ENCODE measurements at regions not wholly inside any gene's neighbourhood (a gene's known extent, or its start where the extent isn't known, plus 50 kb on each side); places are given as distances from the start of the nearest gene placed in this dataset.

DNA sequence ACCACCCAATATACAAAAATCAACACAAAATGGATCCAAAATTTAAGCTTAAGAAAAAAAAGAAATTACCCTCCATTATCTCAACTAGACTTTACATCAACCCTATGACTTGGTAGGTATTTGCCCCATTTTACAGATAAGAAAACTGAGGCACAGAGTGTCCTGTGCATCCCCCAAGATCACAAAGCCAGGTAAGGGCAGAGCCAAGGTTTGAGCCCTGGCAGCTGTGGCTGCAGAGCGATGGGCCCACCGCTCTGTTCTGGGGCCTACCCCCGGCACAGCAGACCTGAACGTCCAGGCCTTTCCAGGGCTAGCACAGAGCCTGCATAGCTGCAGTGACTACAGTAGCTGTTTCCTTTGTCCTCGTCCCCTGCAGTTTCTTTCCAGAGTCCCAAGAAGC lies 417.6 kb downstream of the SOX9 start:
- DNase-seq (ENCODE audit: low read depth, low spot score) = no peak
- Histone ChIP-seq H3K27ac (ENCODE audit: low read depth, low read length) (no peak overlapping the region), H3K9me3 (ENCODE audit: control insufficient read depth, insufficient read depth, low read length) (peaks cover 8% of the 10 kb centered on the region), H3K4me3 (ENCODE audit: low read depth, low read length) (no peak overlapping the region), H3K27me3 (ENCODE audit: control insufficient read depth, insufficient read depth, low read length) (no peaks in the 10 kb centered on the region)
- ChIA-PET CTCF (interaction anchor here (0.6 to 3.1 kb wide), 9 partner anchors 18 to 1772 kb away, joined by 3 to 42 read pairs (median 4); partner anchors contain the start of gene SOX9), POLR2A (no interaction called here)
- TF ChIP-seq, protein P1, sequence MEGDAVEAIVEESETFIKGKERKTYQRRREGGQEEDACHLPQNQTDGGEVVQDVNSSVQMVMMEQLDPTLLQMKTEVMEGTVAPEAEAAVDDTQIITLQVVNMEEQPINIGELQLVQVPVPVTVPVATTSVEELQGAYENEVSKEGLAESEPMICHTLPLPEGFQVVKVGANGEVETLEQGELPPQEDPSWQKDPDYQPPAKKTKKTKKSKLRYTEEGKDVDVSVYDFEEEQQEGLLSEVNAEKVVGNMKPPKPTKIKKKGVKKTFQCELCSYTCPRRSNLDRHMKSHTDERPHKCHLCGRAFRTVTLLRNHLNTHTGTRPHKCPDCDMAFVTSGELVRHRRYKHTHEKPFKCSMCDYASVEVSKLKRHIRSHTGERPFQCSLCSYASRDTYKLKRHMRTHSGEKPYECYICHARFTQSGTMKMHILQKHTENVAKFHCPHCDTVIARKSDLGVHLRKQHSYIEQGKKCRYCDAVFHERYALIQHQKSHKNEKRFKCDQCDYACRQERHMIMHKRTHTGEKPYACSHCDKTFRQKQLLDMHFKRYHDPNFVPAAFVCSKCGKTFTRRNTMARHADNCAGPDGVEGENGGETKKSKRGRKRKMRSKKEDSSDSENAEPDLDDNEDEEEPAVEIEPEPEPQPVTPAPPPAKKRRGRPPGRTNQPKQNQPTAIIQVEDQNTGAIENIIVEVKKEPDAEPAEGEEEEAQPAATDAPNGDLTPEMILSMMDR (IDR thresholded peaks at IDR 0.05; ENCODE audit: low read depth, low read length) = no peak

DNA sequence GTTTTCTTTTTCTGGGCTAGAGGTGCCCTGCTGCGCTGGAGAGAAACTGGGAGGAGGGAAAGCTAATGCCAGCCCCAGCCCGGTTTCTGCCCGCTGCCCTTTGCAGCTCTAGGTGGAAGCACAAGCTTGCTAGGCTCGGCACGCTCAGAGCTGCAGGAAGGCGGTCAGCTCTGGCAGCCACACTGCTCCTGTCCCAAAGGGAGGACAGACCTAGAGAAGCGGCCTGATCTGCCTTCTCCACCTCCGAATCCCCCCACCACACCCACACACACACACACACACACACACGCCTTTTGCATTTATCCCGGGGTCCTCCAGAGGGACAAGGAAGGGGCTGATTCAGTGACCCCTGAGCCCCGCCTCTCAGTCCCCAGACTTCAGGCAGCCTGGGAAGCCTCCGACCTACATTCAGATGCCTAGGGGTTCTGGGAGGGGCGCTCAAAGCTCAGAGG lies 418.1 kb downstream of the SOX9 start:
- H3K27ac ChIP-seq (ENCODE audit: low read depth, low read length) = no peak overlapping the region
- TF ChIP-seq, protein P1 (IDR thresholded peaks at IDR 0.05; ENCODE audit: low read depth, low read length) = no peak
- no peak for DNase-seq (ENCODE audit: low read depth, low spot score)
- H3K9me3 ChIP-seq (ENCODE audit: control insufficient read depth, insufficient read depth, low read length) = peaks cover 7% of the 10 kb centered on the region
- H3K4me3 ChIP-seq (ENCODE audit: low read depth, low read length) = no peak overlapping the region
- CTCF ChIA-PET = interaction anchor here (0.6 to 3.1 kb wide), 13 partner anchors 11 to 1899 kb away, joined by 3 to 42 read pairs (median 4); partner anchors contain the start of gene SOX9
- no peaks in the 10 kb centered on the region for H3K27me3 ChIP-seq (ENCODE audit: control insufficient read depth, insufficient read depth, low read length)
- POLR2A ChIA-PET = interaction anchor here (1.9 kb wide), 1 partner anchor 418 kb away, joined by 18 read pairs; the partner anchor contains the start of gene SOX9

- POLR2A ChIA-PET = interaction anchor here (0.6 to 1.9 kb wide), 4 partner anchors 74 to 1337 kb away, joined by 3 to 18 read pairs (median 4); partner anchors contain the start of gene SOX9
- Histone ChIP-seq H3K9me3 (ENCODE audit: control insufficient read depth, insufficient read depth, low read length) (peaks cover 4% of the 10 kb centered on the region), H3K27me3 (ENCODE audit: control insufficient read depth, insufficient read depth, low read length) (no peaks in the 10 kb centered on the region), H3K4me3 (ENCODE audit: low read depth, low read length) (peak overlapping the region; percentile 52), H3K27ac (ENCODE audit: low read depth, low read length) (peak overlapping the region; percentile 47)
- no peak for DNase-seq (ENCODE audit: low read depth, low spot score)
- TF ChIP-seq, protein P1 (IDR thresholded peaks at IDR 0.05; ENCODE audit: low read depth, low read length) = peak; percentile 76
- CTCF ChIA-PET = interaction anchor here (0.6 to 3.1 kb wide), 26 partner anchors 9 to 1773 kb away, joined by 3 to 42 read pairs (median 4); partner anchors contain the start of gene SOX9
Observed at GRCh38 chr17:72539981-72540897, 419.4 kb downstream of the SOX9 start.

GRCh38 chr17:72542317-72542716 lies 421.5 kb downstream of the SOX9 start:
- POLR2A ChIA-PET = no interaction called here
- CTCF ChIA-PET = interaction anchor here (1.0 to 2.0 kb wide), 2 partner anchors 421 to 1775 kb away, joined by 4 to 5 read pairs; no protein-coding TSS in a partner anchor

More at GRCh38 chr17:72542317-72542716, 421.5 kb downstream of the SOX9 start:
- H3K9me3 ChIP-seq (ENCODE audit: control insufficient read depth, insufficient read depth, low read length) = peaks cover 4% of the 10 kb centered on the region
- no peak overlapping the region for H3K4me3 ChIP-seq (ENCODE audit: low read depth, low read length)
- TF ChIP-seq, protein P1 (IDR thresholded peaks at IDR 0.05; ENCODE audit: low read depth, low read length) = no peak
- H3K27me3 ChIP-seq (ENCODE audit: control insufficient read depth, insufficient read depth, low read length) = no peaks in the 10 kb centered on the region
- no peak for DNase-seq (ENCODE audit: low read depth, low spot score)
- H3K27ac ChIP-seq (ENCODE audit: low read depth, low read length) = no peak overlapping the region
